Endodermal cell (in vitro differentiated cells): ENCODE measurements at regions not wholly inside any gene's neighbourhood (a gene's known extent, or its start where the extent isn't known, plus 50 kb on each side); places are given as distances from the start of the nearest gene placed in this dataset.

Source experiments
- DNase-seq: peaks from one replicate; pipeline ENCODE4 v3.0.0-alpha.2; 2017
- H3K27ac ChIP-seq: 2 replicates; pipeline ENCODE4 v1.5.1; 2013; ENCODE audit warnings: mild to moderate bottlenecking, low read depth, low read length, moderate library complexity
- H3K27me3 ChIP-seq: 2 replicates; pipeline ENCODE4 v1.6.1; 2013; ENCODE audit warnings: mild to moderate bottlenecking, low read length, moderate library complexity; ENCODE audit not compliant: insufficient read depth, control insufficient read depth, poor library complexity, severe bottlenecking
- H3K36me3 ChIP-seq: 2 replicates; pipeline ENCODE4 v1.7.0; 2013; ENCODE audit warnings: mild to moderate bottlenecking, low read length, moderate library complexity; ENCODE audit not compliant: control insufficient read depth, insufficient read depth
- H3K4me1 ChIP-seq: one replicate; pipeline ENCODE4 v1.7.0; 2013; ENCODE audit warnings: low read length; ENCODE audit not compliant: control insufficient read depth, insufficient read depth
- H3K4me3 ChIP-seq: 2 replicates; pipeline ENCODE4 v1.5.1; 2013; ENCODE audit warnings: mild to moderate bottlenecking, low read length, moderate library complexity
- H3K9ac ChIP-seq: 2 replicates; pipeline ENCODE4 v1.6.1; 2013; ENCODE audit warnings: mild to moderate bottlenecking, low read length, moderate library complexity; ENCODE audit not compliant: poor library complexity, severe bottlenecking; ENCODE audit errors: extremely low read depth
- H3K9me3 ChIP-seq: 2 replicates; pipeline ENCODE4 v1.6.1; 2013; ENCODE audit warnings: mild to moderate bottlenecking, low read length, moderate library complexity; ENCODE audit not compliant: control insufficient read depth
- H3K27ac Mint-ChIP-seq: 2 replicates; pipeline ENCODE4 v1.8.0; 2020; ENCODE audit warnings: mixed read lengths
- H3K27me3 Mint-ChIP-seq: 2 replicates; pipeline ENCODE4 v1.8.0; 2021; ENCODE audit warnings: mild to moderate bottlenecking, mixed read lengths; ENCODE audit not compliant: insufficient read depth
- H3K36me3 Mint-ChIP-seq: 2 replicates; pipeline ENCODE4 v1.8.0; 2020; ENCODE audit warnings: low read depth, mixed read lengths
- H3K4me1 Mint-ChIP-seq: 2 replicates; pipeline ENCODE4 v1.8.0; 2020; ENCODE audit warnings: mixed read lengths
- H3K4me3 Mint-ChIP-seq: 2 replicates; pipeline ENCODE4 v1.8.0; 2020; ENCODE audit warnings: mild to moderate bottlenecking, moderate library complexity, mixed read lengths
- H3K9me3 Mint-ChIP-seq: 2 replicates; pipeline ENCODE4 v1.8.0; 2020; ENCODE audit warnings: mild to moderate bottlenecking, mixed read lengths
- WGBS, 2 experiments: methylation state at CpG; one replicate each; pipeline versions ENCODE4 v1.1.5 to v1.1.7; 2013; ENCODE audit warnings: missing lambda C conversion rate in 2 of 2, mixed read lengths in 1 of 2; ENCODE audit not compliant: insufficient coverage in 1 of 2, insufficient read length in 1 of 2; 5-methylcytosine and 5-hydroxymethylcytosine counted together
- TF ChIP-seq, protein P1 (sequence below): fragments of 200-600 bp; sonication (generic); conservative IDR thresholded peaks from 2 replicates; pipeline ENCODE4 v1.5.0; 2021; ENCODE audit warnings: antibody characterized with exemption, mild to moderate bottlenecking

- Histone ChIP-seq H3K4me1 (no peaks in the 10 kb centered on the region), H3K9me3 (no peaks in the 10 kb centered on the region), H3K36me3 (no peaks in the 10 kb centered on the region), H3K27me3 (no peaks in the 10 kb centered on the region), H3K27ac (no peak overlapping the region), H3K9ac (no peak overlapping the region), H3K4me3 (no peak overlapping the region)
- TF ChIP-seq, protein P1, sequence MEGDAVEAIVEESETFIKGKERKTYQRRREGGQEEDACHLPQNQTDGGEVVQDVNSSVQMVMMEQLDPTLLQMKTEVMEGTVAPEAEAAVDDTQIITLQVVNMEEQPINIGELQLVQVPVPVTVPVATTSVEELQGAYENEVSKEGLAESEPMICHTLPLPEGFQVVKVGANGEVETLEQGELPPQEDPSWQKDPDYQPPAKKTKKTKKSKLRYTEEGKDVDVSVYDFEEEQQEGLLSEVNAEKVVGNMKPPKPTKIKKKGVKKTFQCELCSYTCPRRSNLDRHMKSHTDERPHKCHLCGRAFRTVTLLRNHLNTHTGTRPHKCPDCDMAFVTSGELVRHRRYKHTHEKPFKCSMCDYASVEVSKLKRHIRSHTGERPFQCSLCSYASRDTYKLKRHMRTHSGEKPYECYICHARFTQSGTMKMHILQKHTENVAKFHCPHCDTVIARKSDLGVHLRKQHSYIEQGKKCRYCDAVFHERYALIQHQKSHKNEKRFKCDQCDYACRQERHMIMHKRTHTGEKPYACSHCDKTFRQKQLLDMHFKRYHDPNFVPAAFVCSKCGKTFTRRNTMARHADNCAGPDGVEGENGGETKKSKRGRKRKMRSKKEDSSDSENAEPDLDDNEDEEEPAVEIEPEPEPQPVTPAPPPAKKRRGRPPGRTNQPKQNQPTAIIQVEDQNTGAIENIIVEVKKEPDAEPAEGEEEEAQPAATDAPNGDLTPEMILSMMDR = no peak
- H3K36me3 Mint-ChIP-seq = no peaks in the 10 kb centered on the region
- no peak for DNase-seq
- H3K4me3 Mint-ChIP-seq = no peak overlapping the region
- H3K9me3 Mint-ChIP-seq = no peaks in the 10 kb centered on the region
- 92% methylated on average over 2 to 4 of the region's 4 CpGs for WGBS, 2 experiments
- no peaks in the 10 kb centered on the region for H3K27me3 Mint-ChIP-seq
- H3K4me1 Mint-ChIP-seq = no peaks in the 10 kb centered on the region
- H3K27ac Mint-ChIP-seq = no peak overlapping the region
Observed at GRCh38 chr10:9016930-9017329, 962.4 kb downstream of the GATA3 start.

DNA sequence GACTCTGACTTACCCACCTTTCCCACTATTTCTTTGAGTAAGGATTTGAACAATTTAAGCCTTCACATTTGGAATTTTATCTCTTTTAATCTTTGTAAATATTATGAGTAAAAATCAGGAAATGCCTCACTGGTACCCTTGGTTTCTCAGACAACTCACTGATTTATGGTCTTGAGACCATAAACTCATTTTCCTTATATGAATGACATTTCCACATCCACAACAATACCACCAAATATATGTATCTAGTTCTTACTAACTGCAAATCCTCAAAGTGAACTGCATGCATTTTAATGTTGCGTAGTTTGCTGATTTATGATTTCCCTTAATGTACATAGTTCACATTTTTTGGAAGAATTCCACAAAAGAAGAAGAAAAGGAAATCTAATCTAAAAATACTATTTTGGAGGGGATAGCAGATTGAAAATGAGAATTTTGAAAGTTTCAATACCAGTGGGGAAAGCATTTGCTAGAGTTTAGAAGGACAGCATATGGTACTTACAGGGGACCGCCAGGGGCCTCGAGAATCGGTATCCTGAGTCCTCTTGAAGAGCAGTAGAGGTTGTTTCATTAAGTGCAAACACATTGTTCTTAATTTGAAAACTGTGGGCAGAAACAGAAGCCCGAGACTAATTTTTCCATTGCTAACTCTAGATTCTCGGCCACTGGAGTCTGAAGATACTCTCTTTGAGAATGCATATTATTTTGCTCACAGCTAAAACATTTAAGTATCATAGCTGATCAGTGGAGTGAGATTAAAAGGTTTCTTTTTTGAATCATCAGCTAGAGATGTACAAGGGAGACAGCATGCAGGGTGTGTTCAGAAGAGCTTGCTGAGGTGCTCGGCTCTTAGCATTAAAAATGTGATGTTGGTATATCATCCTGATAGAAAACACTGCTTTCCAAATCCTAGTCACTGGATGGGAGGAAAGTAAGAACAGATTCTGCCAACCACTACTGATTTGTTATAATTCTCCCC, 964.0 kb downstream of the GATA3 start:
- Histone ChIP-seq H3K36me3 (no peaks in the 10 kb centered on the region), H3K4me1 (no peaks in the 10 kb centered on the region), H3K4me3 (no peak overlapping the region), H3K9me3 (no peaks in the 10 kb centered on the region), H3K27me3 (no peaks in the 10 kb centered on the region), H3K9ac (no peak overlapping the region), H3K27ac (no peak overlapping the region)
- TF ChIP-seq, protein P1 = no peak
- WGBS, 2 experiments = 93 to 95% methylated on average over 5 to 7 of the region's 7 CpGs
- DNase-seq = no peak
- no peaks in the 10 kb centered on the region for H3K36me3 Mint-ChIP-seq
- H3K27me3 Mint-ChIP-seq = no peaks in the 10 kb centered on the region
- no peak overlapping the region for H3K27ac Mint-ChIP-seq
- H3K9me3 Mint-ChIP-seq = no peaks in the 10 kb centered on the region
- H3K4me1 Mint-ChIP-seq = no peaks in the 10 kb centered on the region
- no peak overlapping the region for H3K4me3 Mint-ChIP-seq

GRCh38 chr10:9023206-9023605, 968.7 kb downstream of the GATA3 start:
- Histone ChIP-seq H3K27ac (no peak overlapping the region), H3K9ac (no peak overlapping the region), H3K4me1 (no peaks in the 10 kb centered on the region), H3K9me3 (no peaks in the 10 kb centered on the region), H3K36me3 (no peaks in the 10 kb centered on the region), H3K27me3 (no peaks in the 10 kb centered on the region), H3K4me3 (no peak overlapping the region)
- Mint-ChIP-seq H3K27me3 (peaks cover 2% of the 10 kb centered on the region), H3K36me3 (no peaks in the 10 kb centered on the region), H3K9me3 (no peaks in the 10 kb centered on the region), H3K27ac (no peak overlapping the region), H3K4me3 (no peak overlapping the region), H3K4me1 (peaks cover 1% of the 10 kb centered on the region)
- TF ChIP-seq, protein P1 = no peak
- WGBS, 2 experiments = 100% methylated on average over 1 of the region's 3 CpGs; no CpG with 5 or more reads in 1 of the 2 experiments
- no peak for DNase-seq
